Smooth muscle cell (in vitro differentiated cells): ENCODE measurements at regions not wholly inside any gene's neighbourhood (a gene's known extent, or its start where the extent isn't known, plus 50 kb on each side); places are given as distances from the start of the nearest gene placed in this dataset.
A peak's percentile ranks its signal among the peaks of the same experiment; 100 is the strongest.

Source experiments
- DNase-seq: peaks from one replicate; lab custom pipeline; 2025; ENCODE audit not compliant: unreplicated experiment; lab: John Stamatoyannopoulos, UW
- H2AFZ ChIP-seq: fragments of 200-600 bp; sonication (generic); 2 replicates; pipeline ENCODE4 v1.6.0; 2016; ENCODE audit warnings: antibody characterized with exemption, low read depth, mild to moderate bottlenecking
- H3F3A ChIP-seq: fragments of 200-600 bp; sonication (generic); 2 replicates; pipeline ENCODE4 v1.6.0; 2017; ENCODE audit warnings: antibody characterized with exemption, low read depth
- H3K27ac ChIP-seq: fragments of 200-600 bp; sonication (generic); 2 replicates; pipeline ENCODE4 v1.5.1; 2016; ENCODE audit warnings: low read depth, mild to moderate bottlenecking
- H3K27me3 ChIP-seq: fragments of 200-600 bp; sonication (generic); 2 replicates; pipeline ENCODE4 v1.6.1; 2016; ENCODE audit warnings: low read depth, mild to moderate bottlenecking
- H3K36me3 ChIP-seq: fragments of 200-600 bp; sonication (generic); 2 replicates; pipeline ENCODE4 v1.5.1; 2016; ENCODE audit warnings: low read depth
- H3K4me1 ChIP-seq: fragments of 200-600 bp; sonication (generic); 2 replicates; pipeline ENCODE4 v1.5.1; 2016; ENCODE audit warnings: low read depth
- H3K4me2 ChIP-seq: fragments of 200-600 bp; sonication (generic); 2 replicates; pipeline ENCODE4 v1.6.0; 2016; ENCODE audit warnings: mild to moderate bottlenecking
- H3K4me3 ChIP-seq: fragments of 200-600 bp; sonication (generic); 2 replicates; pipeline ENCODE4 v1.5.1; 2016; ENCODE audit warnings: mild to moderate bottlenecking
- H3K79me2 ChIP-seq: fragments of 200-600 bp; sonication (generic); 2 replicates; pipeline ENCODE4 v1.6.0; 2016; ENCODE audit warnings: low read depth, mild to moderate bottlenecking
- H3K9ac ChIP-seq: fragments of 200-600 bp; sonication (generic); 2 replicates; pipeline ENCODE4 v1.6.0; 2016; ENCODE audit warnings: low read depth
- H3K9me3 ChIP-seq: fragments of 200-600 bp; sonication (generic); replicated peaks from 2 replicates; pipeline ENCODE4 v1.5.1; 2016; ENCODE audit warnings: low read depth
- H4K20me1 ChIP-seq: fragments of 200-600 bp; sonication (generic); 2 replicates; pipeline ENCODE4 v1.6.0; 2016; ENCODE audit warnings: low read depth
- WGBS: methylation state at CpG from one replicate; pipeline ENCODE4 v1.1.7; 2016; ENCODE audit warnings: low lambda C conversion rate; 5-methylcytosine and 5-hydroxymethylcytosine counted together
- TF ChIP-seq, protein P1 (sequence below): fragments of 200-600 bp; sonication (generic); IDR thresholded peaks from 2 replicates; pipeline ENCODE4 v1.5.1; 2017; ENCODE audit warnings: borderline replicate concordance, mild to moderate bottlenecking, antibody characterized with exemption; ENCODE audit not compliant: insufficient read depth, poor library complexity, severe bottlenecking

DNA sequence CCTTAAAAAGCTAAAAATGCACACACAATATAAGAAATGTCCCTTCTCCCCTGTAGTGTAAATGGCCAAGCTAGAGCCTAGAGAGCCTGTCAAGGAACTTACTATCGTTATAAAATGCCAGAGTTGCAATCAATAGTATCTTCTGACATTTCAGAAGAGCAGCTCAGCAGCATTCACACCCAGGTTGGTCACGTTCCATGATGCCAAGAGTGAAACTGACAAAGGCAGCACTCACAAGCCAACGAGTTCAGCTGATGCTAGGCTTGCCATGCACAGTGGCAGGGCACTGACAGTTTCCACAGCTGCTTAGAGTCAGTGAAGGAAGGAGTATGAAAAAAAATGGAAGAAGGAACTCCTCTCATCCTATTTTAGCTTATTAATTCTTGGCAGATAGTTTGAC is 331.4 kb upstream of the CCDC54 start:
- Histone ChIP-seq H3K4me1 (no peaks in the 10 kb centered on the region), H3K9me3 (peaks cover 3% of the 10 kb centered on the region), H2AFZ (no peak overlapping the region), H3K9ac (no peak overlapping the region), H3K4me2 (no peak overlapping the region), H3F3A (no peaks in the 10 kb centered on the region), H3K36me3 (no peaks in the 10 kb centered on the region), H3K27me3 (no peaks in the 10 kb centered on the region), H3K79me2 (no peaks in the 10 kb centered on the region), H3K4me3 (no peak overlapping the region), H3K27ac (no peak overlapping the region), H4K20me1 (no peaks in the 10 kb centered on the region)
- no peak for DNase-seq
- 73% methylated on average over 3 of the region's 3 CpGs for WGBS
- TF ChIP-seq, protein P1, sequence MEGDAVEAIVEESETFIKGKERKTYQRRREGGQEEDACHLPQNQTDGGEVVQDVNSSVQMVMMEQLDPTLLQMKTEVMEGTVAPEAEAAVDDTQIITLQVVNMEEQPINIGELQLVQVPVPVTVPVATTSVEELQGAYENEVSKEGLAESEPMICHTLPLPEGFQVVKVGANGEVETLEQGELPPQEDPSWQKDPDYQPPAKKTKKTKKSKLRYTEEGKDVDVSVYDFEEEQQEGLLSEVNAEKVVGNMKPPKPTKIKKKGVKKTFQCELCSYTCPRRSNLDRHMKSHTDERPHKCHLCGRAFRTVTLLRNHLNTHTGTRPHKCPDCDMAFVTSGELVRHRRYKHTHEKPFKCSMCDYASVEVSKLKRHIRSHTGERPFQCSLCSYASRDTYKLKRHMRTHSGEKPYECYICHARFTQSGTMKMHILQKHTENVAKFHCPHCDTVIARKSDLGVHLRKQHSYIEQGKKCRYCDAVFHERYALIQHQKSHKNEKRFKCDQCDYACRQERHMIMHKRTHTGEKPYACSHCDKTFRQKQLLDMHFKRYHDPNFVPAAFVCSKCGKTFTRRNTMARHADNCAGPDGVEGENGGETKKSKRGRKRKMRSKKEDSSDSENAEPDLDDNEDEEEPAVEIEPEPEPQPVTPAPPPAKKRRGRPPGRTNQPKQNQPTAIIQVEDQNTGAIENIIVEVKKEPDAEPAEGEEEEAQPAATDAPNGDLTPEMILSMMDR = no peak

DNA sequence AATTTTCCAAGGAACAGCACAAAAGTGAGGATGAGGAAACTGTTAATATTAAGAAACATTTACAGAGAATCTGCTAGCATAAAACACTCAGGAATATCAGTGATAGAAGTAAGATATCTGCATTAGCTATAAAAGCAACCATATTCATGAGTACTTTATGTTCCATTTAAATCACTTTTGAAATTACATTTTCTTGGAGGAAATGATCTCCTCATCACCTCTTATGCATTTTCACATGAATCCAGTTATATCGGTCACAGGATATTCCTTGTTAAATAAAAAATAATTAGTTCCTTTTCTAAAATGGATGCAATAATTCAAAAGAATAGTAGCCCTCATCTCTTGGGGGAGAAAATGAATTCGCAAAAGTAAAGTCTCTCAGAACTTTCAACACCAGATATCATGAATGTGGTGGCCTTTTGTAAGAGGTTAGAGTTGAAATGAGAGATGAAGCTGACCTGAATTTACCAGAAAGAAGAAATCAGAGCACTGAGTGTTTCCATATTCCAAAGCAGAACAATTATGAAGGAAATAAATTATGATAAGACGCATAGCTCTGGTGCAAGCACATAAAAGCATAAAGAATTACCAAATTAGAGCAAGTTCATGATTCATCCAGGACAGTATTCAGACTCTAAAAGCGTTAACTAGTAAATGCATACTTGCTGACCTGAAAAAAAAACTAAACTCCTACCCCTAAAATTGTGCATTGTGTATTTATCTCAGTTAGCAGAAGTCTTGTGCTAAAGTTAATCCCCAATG is 321.9 kb upstream of the CCDC54 start:
- H3K4me1 ChIP-seq = no peaks in the 10 kb centered on the region
- WGBS = 80% methylated on average over 4 of the region's 4 CpGs
- H3K27ac ChIP-seq = no peak overlapping the region

DNA sequence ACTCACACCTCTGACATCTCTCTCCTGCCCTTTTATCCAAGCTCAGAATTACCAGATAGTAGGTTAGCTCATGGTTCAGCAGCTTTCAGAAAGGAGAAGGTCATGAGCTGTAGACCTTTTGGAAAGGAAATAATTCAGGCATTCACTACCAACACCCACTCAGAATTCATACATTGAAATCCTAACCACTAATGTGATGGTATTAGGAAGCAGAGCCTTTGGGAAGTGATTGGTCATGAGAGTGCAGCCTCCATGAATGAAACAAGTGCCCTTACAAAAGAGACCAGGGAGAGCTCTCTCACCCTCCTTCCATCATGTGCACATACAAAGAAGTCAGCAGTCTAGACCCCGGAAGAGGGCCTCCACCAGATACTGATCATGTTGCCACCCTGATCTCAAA is 315.8 kb upstream of the CCDC54 start:
- H3K9ac ChIP-seq = no peak overlapping the region
- no peaks in the 10 kb centered on the region for H3K79me2 ChIP-seq
- H3K9me3 ChIP-seq = no peaks in the 10 kb centered on the region
- no peaks in the 10 kb centered on the region for H4K20me1 ChIP-seq
- H3K4me2 ChIP-seq = no peak overlapping the region
- no peaks in the 10 kb centered on the region for H3K27me3 ChIP-seq
- no peaks in the 10 kb centered on the region for H3F3A ChIP-seq
- WGBS = 100% methylated on average over 1 of the region's 1 CpG
- no peak overlapping the region for H2AFZ ChIP-seq
- TF ChIP-seq, protein P1 = no peak
- DNase-seq = no peak
- no peaks in the 10 kb centered on the region for H3K36me3 ChIP-seq
- H3K4me3 ChIP-seq = no peak overlapping the region
- H3K4me1 ChIP-seq = peaks cover 16% of the 10 kb centered on the region
- no peak overlapping the region for H3K27ac ChIP-seq

More for the DNA sequence above, 321.9 kb upstream of the CCDC54 start:
- no peak for DNase-seq
- Histone ChIP-seq H3K4me3 (no peak overlapping the region), H3K4me2 (no peak overlapping the region), H3K79me2 (no peaks in the 10 kb centered on the region), H3K9me3 (no peaks in the 10 kb centered on the region), H4K20me1 (no peaks in the 10 kb centered on the region), H3K9ac (no peak overlapping the region), H3K27me3 (no peaks in the 10 kb centered on the region), H3F3A (no peaks in the 10 kb centered on the region), H2AFZ (peak overlapping the region; percentile 66), H3K36me3 (no peaks in the 10 kb centered on the region)
- TF ChIP-seq, protein P1 = no peak

DNA sequence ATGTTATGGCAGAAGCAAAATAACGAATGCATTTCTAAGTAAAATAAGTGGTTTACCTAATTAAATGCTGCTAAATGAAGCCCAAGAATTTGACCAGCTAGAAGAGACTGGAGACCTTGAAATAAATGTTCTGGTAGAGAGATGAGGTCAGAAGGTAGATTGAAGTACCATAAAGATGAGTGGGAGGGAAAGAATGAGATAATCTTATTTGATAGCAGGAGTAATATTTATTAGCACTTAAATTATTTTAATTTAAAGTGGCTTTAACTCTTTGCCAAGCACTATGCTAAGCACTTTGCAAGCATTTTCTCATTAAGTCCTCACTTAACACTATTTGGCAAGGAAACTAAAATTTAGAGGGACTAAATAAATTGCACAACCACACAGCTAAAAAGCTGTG is 314.9 kb upstream of the CCDC54 start:
- Histone ChIP-seq H3K4me2 (no peak overlapping the region), H3F3A (no peaks in the 10 kb centered on the region)

More for the DNA sequence above, 314.9 kb upstream of the CCDC54 start:
- Histone ChIP-seq H3K36me3 (no peaks in the 10 kb centered on the region), H3K9me3 (no peaks in the 10 kb centered on the region), H3K9ac (no peak overlapping the region), H2AFZ (no peak overlapping the region), H4K20me1 (no peaks in the 10 kb centered on the region), H3K4me3 (no peak overlapping the region), H3K27ac (no peak overlapping the region), H3K79me2 (no peaks in the 10 kb centered on the region), H3K4me1 (peaks cover 16% of the 10 kb centered on the region), H3K27me3 (no peaks in the 10 kb centered on the region)
- no peak for DNase-seq
- TF ChIP-seq, protein P1 = no peak
- WGBS = 100% methylated on average over 1 of the region's 1 CpG
